Skeletal muscle satellite cell (primary cell): ENCODE measurements at regions not wholly inside any gene's neighbourhood (a gene's known extent, or its start where the extent isn't known, plus 50 kb on each side); places are given as distances from the start of the nearest gene placed in this dataset.
"Not testable (repeated sequence)": the region's sequence is repeated elsewhere in the genome, so short reads cannot be mapped to it uniquely, and the experiment has no call there.

Experiments used
- H3K27me3 ChIP-seq: 2 replicates; pipeline ENCODE4 v1.7.0; 2013; ENCODE audit warnings: low read length; ENCODE audit not compliant: control insufficient read depth, insufficient read depth
- H3K36me3 ChIP-seq: 2 replicates; pipeline ENCODE4 v1.7.0; 2013; ENCODE audit warnings: mild to moderate bottlenecking, control low read depth, low read length; ENCODE audit not compliant: insufficient read depth
- H3K4me1 ChIP-seq: 2 replicates; pipeline ENCODE4 v1.7.0; 2013; ENCODE audit warnings: low read length; ENCODE audit not compliant: control insufficient read depth, insufficient read depth
- H3K4me2 ChIP-seq: 2 replicates; pipeline ENCODE4 v1.7.0; 2013; ENCODE audit warnings: mild to moderate bottlenecking, low read length
- H3K4me3 ChIP-seq: 2 replicates; pipeline ENCODE4 v1.7.0; 2013; ENCODE audit warnings: low read length
- H3K9ac ChIP-seq: 2 replicates; pipeline ENCODE4 v1.7.0; 2013; ENCODE audit warnings: mild to moderate bottlenecking, low read depth, low read length, moderate library complexity
- H3K9me3 ChIP-seq: replicated peaks from 2 replicates; pipeline ENCODE4 v1.7.0; 2013; ENCODE audit warnings: mild to moderate bottlenecking, control low read depth, low read length

GRCh38 chr17:16878084-16878483 is 93.8 kb downstream of the TNFRSF13B start:
- H3K4me1 ChIP-seq: no peaks in the 10 kb centered on the region
- H3K9ac ChIP-seq: no peak overlapping the region
- H3K27me3 ChIP-seq: peaks cover 38% of the 10 kb centered on the region
- no peak overlapping the region for H3K4me3 ChIP-seq
- H3K4me2 ChIP-seq: no peak overlapping the region
- peaks cover 6% of the 10 kb centered on the region for H3K9me3 ChIP-seq
- no peaks in the 10 kb centered on the region for H3K36me3 ChIP-seq

GRCh38 chr17:16877099-16877498 is 94.8 kb downstream of the TNFRSF13B start:
- Histone ChIP-seq H3K27me3 (peaks cover 48% of the 10 kb centered on the region), H3K4me1 (no peaks in the 10 kb centered on the region)

GRCh38 chr17:16875662-16876061 is 96.3 kb downstream of the TNFRSF13B start:
- Histone ChIP-seq H3K4me1 (no peaks in the 10 kb centered on the region), H3K4me3 (no peak overlapping the region), H3K27me3 (peaks cover 50% of the 10 kb centered on the region), H3K4me2 (no peak overlapping the region), H3K9ac (no peak overlapping the region), H3K36me3 (no peaks in the 10 kb centered on the region), H3K9me3 (peaks cover 6% of the 10 kb centered on the region)

More at GRCh38 chr17:16877099-16877498, 94.8 kb downstream of the TNFRSF13B start:
- no peak overlapping the region for H3K9ac ChIP-seq
- no peak overlapping the region for H3K4me2 ChIP-seq
- no peaks in the 10 kb centered on the region for H3K36me3 ChIP-seq
- no peak overlapping the region for H3K4me3 ChIP-seq
- H3K9me3 ChIP-seq: peaks cover 6% of the 10 kb centered on the region

GRCh38 chr17:16874216-16874615 is 97.7 kb downstream of the TNFRSF13B start:
- not testable (repeated sequence) for H3K4me2 ChIP-seq, H3K4me1 ChIP-seq, H3K9ac ChIP-seq, H3K36me3 ChIP-seq, H3K4me3 ChIP-seq, H3K9me3 ChIP-seq
- H3K27me3 ChIP-seq: peaks cover 49% of the 10 kb centered on the region

- Histone ChIP-seq H3K4me2 (no peak overlapping the region), H3K9ac (no peak overlapping the region), H3K36me3 (no peaks in the 10 kb centered on the region), H3K9me3 (peaks cover 6% of the 10 kb centered on the region), H3K4me1 (no peaks in the 10 kb centered on the region), H3K4me3 (no peak overlapping the region), H3K27me3 (peaks cover 42% of the 10 kb centered on the region)
Observed at GRCh38 chr17:16873174-16874035, 98.5 kb downstream of the TNFRSF13B start.

GRCh38 chr17:16872351-16873173 is 99.4 kb downstream of the TNFRSF13B start:
- Histone ChIP-seq H3K36me3 (no peaks in the 10 kb centered on the region), H3K4me1 (no peaks in the 10 kb centered on the region), H3K9me3 (peaks cover 4% of the 10 kb centered on the region), H3K9ac (no peak overlapping the region), H3K4me2 (no peak overlapping the region), H3K27me3 (peaks cover 34% of the 10 kb centered on the region), H3K4me3 (no peak overlapping the region)

- not testable (repeated sequence) for H3K4me1 ChIP-seq, H3K9me3 ChIP-seq, H3K36me3 ChIP-seq, H3K9ac ChIP-seq, H3K4me2 ChIP-seq, H3K4me3 ChIP-seq
- H3K27me3 ChIP-seq: peaks cover 29% of the 10 kb centered on the region
Observed at GRCh38 chr17:16871446-16872190, 100.3 kb downstream of the TNFRSF13B start.

GRCh38 chr17:16870253-16871245 is 101.4 kb downstream of the TNFRSF13B start:
- no peak overlapping the region for H3K9ac ChIP-seq
- no peaks in the 10 kb centered on the region for H3K9me3 ChIP-seq
- H3K4me3 ChIP-seq: no peak overlapping the region
- H3K4me2 ChIP-seq: no peak overlapping the region
- peaks cover 10% of the 10 kb centered on the region for H3K4me1 ChIP-seq
- no peaks in the 10 kb centered on the region for H3K36me3 ChIP-seq
- H3K27me3 ChIP-seq: peaks cover 29% of the 10 kb centered on the region

GRCh38 chr17:16869531-16870252 is 102.2 kb downstream of the TNFRSF13B start:
- not testable (repeated sequence) for H3K36me3 ChIP-seq, H3K4me1 ChIP-seq, H3K9me3 ChIP-seq, H3K4me2 ChIP-seq, H3K4me3 ChIP-seq, H3K9ac ChIP-seq
- peaks cover 29% of the 10 kb centered on the region for H3K27me3 ChIP-seq

GRCh38 chr17:16868616-16869015 is 103.3 kb downstream of the TNFRSF13B start:
- not testable (repeated sequence) for H3K36me3 ChIP-seq, H3K4me3 ChIP-seq, H3K9me3 ChIP-seq, H3K9ac ChIP-seq, H3K4me1 ChIP-seq, H3K4me2 ChIP-seq
- peaks cover 26% of the 10 kb centered on the region for H3K27me3 ChIP-seq
